ENCODE measurements at regions not wholly inside any gene's neighbourhood (a gene's known extent, or its start where the extent isn't known, plus 50 kb on each side); places are given as distances from the start of the nearest gene placed in this dataset.

GRCh38 chr13:85592211-85592610 is 207.0 kb downstream of the SLITRK6 start:
- H3K79me2 ChIP-seq (ENCODE audit: control insufficient read depth, insufficient read depth, low read length) = no peaks in the 10 kb centered on the region
- intact Hi-C loops (cut with micrococcal nuclease; ENCODE audit: unreplicated experiment) = no loop called here
- RAD21 ChIA-PET (ENCODE audit: unreplicated experiment) = no interaction called here

More at GRCh38 chr13:85592211-85592610, 207.0 kb downstream of the SLITRK6 start:
- WGBS (ENCODE audit: insufficient coverage, insufficient replicate concordance, low lambda C conversion rate, missing lambda C conversion rate) = 63% methylated on average over 2 of the region's 2 CpGs
- ATAC-seq (no peak), DNase-seq (ENCODE audit: low read depth, low spot score) (no peak), FAIRE-seq (no peak)
- Histone ChIP-seq H3K27ac (ENCODE audit: control insufficient read depth, insufficient read depth) (no peak overlapping the region), H3K4me2 (ENCODE audit: control insufficient read depth, insufficient read depth) (no peak overlapping the region), H3K27me3 (replicated peaks in 1 of 2; ENCODE audit: control insufficient read depth in 2 of 2, insufficient read depth in 2 of 2, low read length in 1 of 2) (no peaks in the 10 kb centered on the region), H3K4me1 (ENCODE audit: control insufficient read depth, insufficient read depth, low read length) (no peaks in the 10 kb centered on the region), H4K20me1 (ENCODE audit: control insufficient read depth, insufficient read depth) (no peaks in the 10 kb centered on the region), H3K4me3 (no peak overlapping the region), H3K36me3 (ENCODE audit: control insufficient read depth in 2 of 2, insufficient read depth in 2 of 2, low read length in 1 of 2) (no peaks in the 10 kb centered on the region), H3K9ac (ENCODE audit: control insufficient read depth, insufficient read depth, low read length) (no peak overlapping the region), H3K9me3 (replicated peaks; ENCODE audit: control insufficient read depth, insufficient read depth, low read length) (no peaks in the 10 kb centered on the region), H2AFZ (ENCODE audit: control insufficient read depth, low read depth, low read length) (no peak overlapping the region)
- CTCF ChIA-PET = no interaction called here
- no TSS peak for BruUV-seq (replicated peaks)
- in situ Hi-C loops (cut with MboI) = no loop called here
- SMC1A ChIA-PET (ENCODE audit: uncharacterized antibody, unreplicated experiment) = no interaction called here
- POLR2A ChIA-PET = no interaction called here
- TF ChIP-seq DPF2 (IDR thresholded peaks at IDR 0.05) (no peak), NR2C2 (IDR thresholded peaks at IDR 0.05; ENCODE audit: borderline replicate concordance, control insufficient read depth, insufficient read length, low read depth) (no peak), MYC (IDR thresholded peaks at IDR 0.05; ENCODE audit: insufficient read depth, insufficient read length, insufficient replicate concordance, low read length, severe bottlenecking) (no peak), HDGF (IDR thresholded peaks at IDR 0.05) (no peak), STAT3 (IDR thresholded peaks at IDR 0.05; ENCODE audit: low read depth, low read length) (no peak), YBX1 (IDR thresholded peaks at IDR 0.05) (no peak), CHD4 (IDR thresholded peaks at IDR 0.05) (no peak), EP300 (IDR thresholded peaks at IDR 0.05; ENCODE audit: borderline replicate concordance in 1 of 2, control insufficient read depth in 1 of 2, low read depth in 2 of 2, low read length in 2 of 2) (no peak), ZNF274 (IDR thresholded peaks at IDR 0.05; ENCODE audit: insufficient read depth, insufficient read length) (no peak), RELA (IDR thresholded peaks at IDR 0.05; ENCODE audit: borderline replicate concordance, partially characterized antibody) (no peak), CHD2 (IDR thresholded peaks at IDR 0.05; ENCODE audit: borderline replicate concordance, low read depth, low read length) (no peak), PAX8 (IDR thresholded peaks at IDR 0.05) (no peak), JUND (IDR thresholded peaks at IDR 0.05; ENCODE audit: low read depth, low read length) (no peak), MXI1 (IDR thresholded peaks at IDR 0.05; ENCODE audit: low read depth, low read length) (no peak), CBX3 (IDR thresholded peaks at IDR 0.05; ENCODE audit: borderline replicate concordance, low read depth) (no peak), YY1 (IDR thresholded peaks at IDR 0.05; ENCODE audit: low read depth, low read length) (no peak), E2F4 (IDR thresholded peaks at IDR 0.05; ENCODE audit: low read depth, low read length) (no peak), ZNF24 (IDR thresholded peaks at IDR 0.05) (no peak)
